ENCODE measurements at regions not wholly inside any gene's neighbourhood (a gene's known extent, or its start where the extent isn't known, plus 50 kb on each side); places are given as distances from the start of the nearest gene placed in this dataset.

DNA sequence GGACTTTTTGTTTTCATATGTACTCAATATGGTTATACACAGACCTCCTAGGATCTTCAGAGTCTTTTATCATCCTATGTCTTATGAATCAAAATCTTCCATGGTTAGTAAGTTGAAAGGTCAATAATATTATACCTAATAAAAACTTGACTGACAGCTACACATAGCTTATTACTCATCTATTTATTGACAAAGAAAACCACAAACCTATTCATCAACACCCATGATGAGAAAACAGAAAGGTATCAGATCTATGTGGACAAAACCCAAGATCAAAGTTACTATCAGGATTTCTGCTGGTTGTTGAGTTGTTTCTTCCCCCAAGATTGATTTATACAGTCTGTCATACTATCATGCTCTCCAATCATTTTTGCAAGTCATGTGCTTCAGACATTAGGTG is 460.1 kb upstream of the MANEA start:
- H3K4me3 Mint-ChIP-seq: no peak overlapping the region
- ChIA-PET CTCF (no interaction called here), POLR2A (no interaction called here)
- H3K27ac Mint-ChIP-seq: no peak overlapping the region
- intact Hi-C loops (cut with micrococcal nuclease): no loop called here
- Histone ChIP-seq H3K4me3 (ENCODE audit: low read length) (no peak overlapping the region), H3K27ac (ENCODE audit: low read depth, low read length) (no peak overlapping the region), H3K9me3 (ENCODE audit: control insufficient read depth in 2 of 3, low read length in 3 of 3) (no peaks in the 10 kb centered on the region), H3K27me3 (ENCODE audit: control insufficient read depth in 2 of 2, insufficient read depth in 2 of 2, low read length in 2 of 2) (no peaks in the 10 kb centered on the region), H3K4me1 (ENCODE audit: control insufficient read depth in 2 of 2, insufficient read depth in 2 of 2, low read length in 2 of 2) (no peaks in the 10 kb centered on the region), H3K36me3 (ENCODE audit: control insufficient read depth in 2 of 3, insufficient read depth in 3 of 3, low read length in 3 of 3) (no peaks in the 10 kb centered on the region)
- no peaks in the 10 kb centered on the region for H3K27me3 Mint-ChIP-seq
- no peaks in the 10 kb centered on the region for H3K36me3 Mint-ChIP-seq
- no peaks in the 10 kb centered on the region for H3K4me1 Mint-ChIP-seq
- peaks cover 0 to 6% (median 0%) of the 10 kb centered on the region in 11 donors for H3K9me3 Mint-ChIP-seq
- ATAC-seq (no peak), DNase-seq (no peak)

DNA sequence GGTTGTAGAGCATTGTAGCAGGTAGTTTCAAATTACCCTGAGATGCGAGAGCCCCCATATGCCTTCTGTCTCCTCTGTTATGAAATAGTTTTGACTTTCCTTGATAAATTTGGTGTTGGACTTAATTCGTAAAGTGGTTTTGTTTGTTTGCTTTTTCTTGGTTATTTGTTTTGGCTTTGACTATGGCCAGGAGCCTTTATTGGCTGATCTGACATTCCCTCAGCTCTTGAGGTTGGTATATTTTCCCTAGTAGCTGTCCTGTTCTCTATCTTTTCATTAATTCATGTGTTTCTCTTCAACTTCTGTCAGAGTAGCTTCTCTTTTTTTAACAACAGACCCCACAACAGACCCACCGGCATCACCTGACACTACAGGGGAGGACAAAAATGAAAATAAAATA is 457.4 kb upstream of the MANEA start:
- Mint-ChIP-seq H3K27me3 (no peaks in the 10 kb centered on the region), H3K4me3 (no peak overlapping the region), H3K9me3 (peaks cover 0 to 11% (median 0%) of the 10 kb centered on the region in 11 donors), H3K36me3 (no peaks in the 10 kb centered on the region), H3K27ac (no peak overlapping the region), H3K4me1 (no peaks in the 10 kb centered on the region)
- no peaks in the 10 kb centered on the region for H3K4me1 ChIP-seq (ENCODE audit: control insufficient read depth in 2 of 2, insufficient read depth in 2 of 2, low read length in 2 of 2)
- no peak overlapping the region for H3K27ac ChIP-seq (ENCODE audit: low read depth, low read length)
- no peaks in the 10 kb centered on the region for H3K27me3 ChIP-seq (ENCODE audit: control insufficient read depth in 2 of 2, insufficient read depth in 2 of 2, low read length in 2 of 2)
- ATAC-seq (no peak), DNase-seq (no peak)
- H3K4me3 ChIP-seq (ENCODE audit: low read length): no peak overlapping the region
- no peaks in the 10 kb centered on the region for H3K9me3 ChIP-seq (ENCODE audit: control insufficient read depth in 2 of 3, low read length in 3 of 3)
- intact Hi-C loops (cut with micrococcal nuclease): no loop called here
- POLR2A ChIA-PET: no interaction called here
- CTCF ChIA-PET: no interaction called here
- no peaks in the 10 kb centered on the region for H3K36me3 ChIP-seq (ENCODE audit: control insufficient read depth in 2 of 3, insufficient read depth in 3 of 3, low read length in 3 of 3)

DNA sequence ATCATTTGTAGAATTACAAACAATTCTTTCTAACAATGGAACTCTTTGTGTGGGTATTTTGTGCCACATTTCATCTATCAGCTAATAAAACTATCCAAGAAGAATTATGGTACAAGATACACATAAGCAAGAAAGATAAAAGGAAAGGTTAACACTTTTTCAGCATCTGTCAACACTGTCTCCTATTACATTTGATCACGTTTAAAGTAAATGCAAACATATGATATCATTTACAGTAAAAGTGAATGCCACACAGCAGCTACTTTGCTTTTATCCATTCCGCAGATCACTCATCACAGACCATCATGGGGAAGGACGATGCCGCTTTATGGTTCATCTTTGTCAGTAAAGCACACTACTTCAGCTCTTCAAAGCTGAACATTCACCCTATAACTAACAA is 456.4 kb upstream of the MANEA start:
- H3K9me3 Mint-ChIP-seq: peaks cover 0 to 19% (median 1%) of the 10 kb centered on the region in 11 donors
- intact Hi-C loops (cut with micrococcal nuclease): no loop called here
- ATAC-seq (no peak), DNase-seq (no peak)
- H3K27me3 Mint-ChIP-seq: no peaks in the 10 kb centered on the region
- H3K4me3 Mint-ChIP-seq: no peak overlapping the region
- Histone ChIP-seq H3K27me3 (ENCODE audit: control insufficient read depth in 2 of 2, insufficient read depth in 2 of 2, low read length in 2 of 2) (no peaks in the 10 kb centered on the region), H3K9me3 (ENCODE audit: control insufficient read depth in 2 of 3, low read length in 3 of 3) (no peaks in the 10 kb centered on the region), H3K4me3 (ENCODE audit: low read length) (no peak overlapping the region), H3K27ac (ENCODE audit: low read depth, low read length) (no peak overlapping the region), H3K36me3 (ENCODE audit: control insufficient read depth in 2 of 3, insufficient read depth in 3 of 3, low read length in 3 of 3) (no peaks in the 10 kb centered on the region), H3K4me1 (ENCODE audit: control insufficient read depth in 2 of 2, insufficient read depth in 2 of 2, low read length in 2 of 2) (no peaks in the 10 kb centered on the region)
- H3K4me1 Mint-ChIP-seq: no peaks in the 10 kb centered on the region
- ChIA-PET POLR2A (no interaction called here), CTCF (no interaction called here)
- no peaks in the 10 kb centered on the region for H3K36me3 Mint-ChIP-seq
- no peak overlapping the region for H3K27ac Mint-ChIP-seq

- POLR2A ChIA-PET: no interaction called here
- Histone ChIP-seq H3K4me3 (ENCODE audit: low read length) (no peak overlapping the region), H3K27me3 (ENCODE audit: control insufficient read depth in 2 of 2, insufficient read depth in 2 of 2, low read length in 2 of 2) (no peaks in the 10 kb centered on the region), H3K36me3 (ENCODE audit: control insufficient read depth in 2 of 3, insufficient read depth in 3 of 3, low read length in 3 of 3) (no peaks in the 10 kb centered on the region), H3K27ac (ENCODE audit: low read depth, low read length) (no peak overlapping the region), H3K9me3 (ENCODE audit: control insufficient read depth in 2 of 3, low read length in 3 of 3) (no peaks in the 10 kb centered on the region), H3K4me1 (ENCODE audit: control insufficient read depth in 2 of 2, insufficient read depth in 2 of 2, low read length in 2 of 2) (no peaks in the 10 kb centered on the region)
- ATAC-seq (no peak), DNase-seq (no peak)
- Mint-ChIP-seq H3K4me1 (no peaks in the 10 kb centered on the region), H3K36me3 (no peaks in the 10 kb centered on the region), H3K27ac (no peak overlapping the region), H3K9me3 (peaks cover 0 to 25% (median 1%) of the 10 kb centered on the region in 11 donors), H3K27me3 (no peaks in the 10 kb centered on the region), H3K4me3 (no peak overlapping the region)
- CTCF ChIA-PET: no interaction called here
- intact Hi-C loops (cut with micrococcal nuclease): no loop called here
Measured at GRCh38 chr6:95127261-95127660, 450.1 kb upstream of the MANEA start.

GRCh38 chr6:95128439-95128838 is 448.9 kb upstream of the MANEA start:
- H3K27me3 Mint-ChIP-seq: no peaks in the 10 kb centered on the region
- H3K9me3 Mint-ChIP-seq: peaks cover 0 to 19% (median 0%) of the 10 kb centered on the region in 11 donors
- no peaks in the 10 kb centered on the region for H3K36me3 Mint-ChIP-seq
- Histone ChIP-seq H3K4me1 (ENCODE audit: control insufficient read depth in 2 of 2, insufficient read depth in 2 of 2, low read length in 2 of 2) (no peaks in the 10 kb centered on the region), H3K9me3 (ENCODE audit: control insufficient read depth in 2 of 3, low read length in 3 of 3) (no peaks in the 10 kb centered on the region), H3K27me3 (ENCODE audit: control insufficient read depth in 2 of 2, insufficient read depth in 2 of 2, low read length in 2 of 2) (no peaks in the 10 kb centered on the region), H3K36me3 (ENCODE audit: control insufficient read depth in 2 of 3, insufficient read depth in 3 of 3, low read length in 3 of 3) (no peaks in the 10 kb centered on the region), H3K4me3 (ENCODE audit: low read length) (no peak overlapping the region), H3K27ac (ENCODE audit: low read depth, low read length) (no peak overlapping the region)
- H3K27ac Mint-ChIP-seq: no peak overlapping the region
- DNase-seq (no peak), ATAC-seq (no peak)
- no peaks in the 10 kb centered on the region for H3K4me1 Mint-ChIP-seq
- POLR2A ChIA-PET: no interaction called here
- H3K4me3 Mint-ChIP-seq: no peak overlapping the region
- CTCF ChIA-PET: no interaction called here
- intact Hi-C loops (cut with micrococcal nuclease): no loop called here

- no peak for ATAC-seq
- no peak for DNase-seq
- peaks cover 0 to 19% (median 0%) of the 10 kb centered on the region in 11 donors for H3K9me3 Mint-ChIP-seq
- CTCF ChIA-PET: no interaction called here
- no peaks in the 10 kb centered on the region for H3K27me3 ChIP-seq (ENCODE audit: control insufficient read depth in 2 of 2, insufficient read depth in 2 of 2, low read length in 2 of 2)
- H3K4me3 Mint-ChIP-seq: no peak overlapping the region
- H3K36me3 Mint-ChIP-seq: no peaks in the 10 kb centered on the region
- H3K36me3 ChIP-seq (ENCODE audit: control insufficient read depth in 2 of 3, insufficient read depth in 3 of 3, low read length in 3 of 3): no peaks in the 10 kb centered on the region
- H3K27ac Mint-ChIP-seq: no peak overlapping the region
- no peaks in the 10 kb centered on the region for H3K4me1 Mint-ChIP-seq
- no peak overlapping the region for H3K4me3 ChIP-seq (ENCODE audit: low read length)
- POLR2A ChIA-PET: no interaction called here
- no peaks in the 10 kb centered on the region for H3K9me3 ChIP-seq (ENCODE audit: control insufficient read depth in 2 of 3, low read length in 3 of 3)
- no peaks in the 10 kb centered on the region for H3K4me1 ChIP-seq (ENCODE audit: control insufficient read depth in 2 of 2, insufficient read depth in 2 of 2, low read length in 2 of 2)
- no peak overlapping the region for H3K27ac ChIP-seq (ENCODE audit: low read depth, low read length)
- no peaks in the 10 kb centered on the region for H3K27me3 Mint-ChIP-seq
- intact Hi-C loops (cut with micrococcal nuclease): no loop called here
Measured at GRCh38 chr6:95128947-95129346, 448.4 kb upstream of the MANEA start.

DNA sequence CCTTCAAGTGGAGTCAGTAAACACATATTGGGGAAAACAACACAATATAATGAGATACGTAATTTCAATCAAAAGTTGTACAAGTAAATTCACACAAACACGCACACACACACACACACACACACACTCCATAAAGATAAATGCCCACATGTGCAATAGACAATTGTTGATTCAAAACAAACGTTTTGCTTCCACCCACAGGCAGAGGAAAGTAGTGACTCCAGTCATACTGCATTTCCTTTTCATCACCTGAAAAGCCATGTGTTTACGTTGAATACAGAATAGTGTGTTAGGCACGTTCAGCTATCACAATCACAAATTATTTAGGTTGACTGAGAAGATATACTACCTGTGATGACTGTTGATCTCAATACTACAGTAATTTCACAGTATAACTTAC is 443.8 kb upstream of the MANEA start:
- no peaks in the 10 kb centered on the region for H3K27me3 Mint-ChIP-seq
- H3K4me1 ChIP-seq (ENCODE audit: control insufficient read depth in 2 of 2, insufficient read depth in 2 of 2, low read length in 2 of 2): no peaks in the 10 kb centered on the region
- no peak for DNase-seq
- no peak for ATAC-seq
- intact Hi-C loops (cut with micrococcal nuclease): no loop called here
- no peak overlapping the region for H3K4me3 Mint-ChIP-seq
- H3K36me3 Mint-ChIP-seq: no peaks in the 10 kb centered on the region
- H3K36me3 ChIP-seq (ENCODE audit: control insufficient read depth in 2 of 3, insufficient read depth in 3 of 3, low read length in 3 of 3): no peaks in the 10 kb centered on the region
- peaks cover 0 to 6% (median 0%) of the 10 kb centered on the region in 11 donors for H3K9me3 Mint-ChIP-seq
- H3K9me3 ChIP-seq (ENCODE audit: control insufficient read depth in 2 of 3, low read length in 3 of 3): no peaks in the 10 kb centered on the region
- H3K4me1 Mint-ChIP-seq: no peaks in the 10 kb centered on the region
- POLR2A ChIA-PET: no interaction called here
- no peak overlapping the region for H3K27ac ChIP-seq (ENCODE audit: low read depth, low read length)
- no peak overlapping the region for H3K27ac Mint-ChIP-seq
- no peaks in the 10 kb centered on the region for H3K27me3 ChIP-seq (ENCODE audit: control insufficient read depth in 2 of 2, insufficient read depth in 2 of 2, low read length in 2 of 2)
- CTCF ChIA-PET: no interaction called here
- H3K4me3 ChIP-seq (ENCODE audit: low read length): no peak overlapping the region

All from naive thymus-derived CD4-positive, alpha-beta T cell (primary cell).